ENCODE measurements at regions not wholly inside any gene's neighbourhood (a gene's known extent, or its start where the extent isn't known, plus 50 kb on each side); places are given as distances from the start of the nearest gene placed in this dataset.

GRCh38 chr10:9877978-9878377 is 1139.7 kb upstream of the CELF2 start:
- ATAC-seq (ENCODE audit: low read depth) (no peak), DNase-seq (ENCODE audit: low spot score) (no peak)
- Histone ChIP-seq H3K27me3 (ENCODE audit: insufficient read depth, poor library complexity, severe bottlenecking) (no peaks in the 10 kb centered on the region), H3K36me3 (ENCODE audit: low read depth) (no peaks in the 10 kb centered on the region), H3K4me1 (ENCODE audit: insufficient read depth, poor library complexity, severe bottlenecking) (no peaks in the 10 kb centered on the region), H3K27ac (ENCODE audit: poor library complexity, severe bottlenecking) (no peak overlapping the region), H3K9me3 (ENCODE audit: severe bottlenecking) (peaks cover under 1% of the 10 kb centered on the region), H3K4me3 (ENCODE audit: severe bottlenecking) (no peak overlapping the region)
- TF ChIP-seq CTCF (IDR thresholded peaks at IDR 0.05; ENCODE audit: poor library complexity, severe bottlenecking): no peak

DNA sequence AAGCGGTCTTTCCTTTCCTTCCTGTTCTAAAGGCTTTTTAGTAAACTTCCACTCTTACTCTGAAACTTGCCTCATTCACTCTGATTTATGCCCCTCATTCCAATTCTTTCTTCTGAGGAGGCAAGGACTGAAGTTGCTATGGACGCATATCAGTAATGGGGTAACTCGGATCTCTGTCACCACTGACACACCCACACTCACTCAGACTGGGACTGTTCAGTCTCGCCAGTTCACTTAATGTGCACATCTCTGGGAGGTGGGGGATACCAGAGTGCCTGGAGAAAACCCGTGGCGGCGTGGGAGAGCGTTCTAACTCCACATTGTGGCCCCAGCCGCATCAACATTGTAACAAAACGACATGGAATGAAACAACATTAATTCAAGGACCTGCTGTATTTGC is 1139.3 kb upstream of the CELF2 start:
- H3K27me3 ChIP-seq (ENCODE audit: insufficient read depth, poor library complexity, severe bottlenecking): no peaks in the 10 kb centered on the region

GRCh38 chr10:9885761-9886160 is 1131.9 kb upstream of the CELF2 start:
- Histone ChIP-seq H3K4me3 (ENCODE audit: severe bottlenecking) (no peak overlapping the region), H3K27me3 (ENCODE audit: insufficient read depth, poor library complexity, severe bottlenecking) (no peaks in the 10 kb centered on the region), H3K27ac (ENCODE audit: poor library complexity, severe bottlenecking) (no peak overlapping the region), H3K9me3 (ENCODE audit: severe bottlenecking) (peaks cover 3% of the 10 kb centered on the region), H3K4me1 (ENCODE audit: insufficient read depth, poor library complexity, severe bottlenecking) (no peaks in the 10 kb centered on the region), H3K36me3 (ENCODE audit: low read depth) (no peaks in the 10 kb centered on the region)
- ATAC-seq (ENCODE audit: low read depth) (no peak), DNase-seq (ENCODE audit: low spot score) (no peak)
- no peak for TF ChIP-seq CTCF (IDR thresholded peaks at IDR 0.05; ENCODE audit: poor library complexity, severe bottlenecking)

More for the DNA sequence above, 1139.3 kb upstream of the CELF2 start:
- no peak for DNase-seq (ENCODE audit: low spot score)
- TF ChIP-seq CTCF (IDR thresholded peaks at IDR 0.05; ENCODE audit: poor library complexity, severe bottlenecking): no peak
- H3K4me3 ChIP-seq (ENCODE audit: severe bottlenecking): no peak overlapping the region
- peaks cover 3% of the 10 kb centered on the region for H3K9me3 ChIP-seq (ENCODE audit: severe bottlenecking)
- H3K4me1 ChIP-seq (ENCODE audit: insufficient read depth, poor library complexity, severe bottlenecking): no peaks in the 10 kb centered on the region
- no peak for ATAC-seq (ENCODE audit: low read depth)
- no peaks in the 10 kb centered on the region for H3K36me3 ChIP-seq (ENCODE audit: low read depth)
- H3K27ac ChIP-seq (ENCODE audit: poor library complexity, severe bottlenecking): no peak overlapping the region

DNA sequence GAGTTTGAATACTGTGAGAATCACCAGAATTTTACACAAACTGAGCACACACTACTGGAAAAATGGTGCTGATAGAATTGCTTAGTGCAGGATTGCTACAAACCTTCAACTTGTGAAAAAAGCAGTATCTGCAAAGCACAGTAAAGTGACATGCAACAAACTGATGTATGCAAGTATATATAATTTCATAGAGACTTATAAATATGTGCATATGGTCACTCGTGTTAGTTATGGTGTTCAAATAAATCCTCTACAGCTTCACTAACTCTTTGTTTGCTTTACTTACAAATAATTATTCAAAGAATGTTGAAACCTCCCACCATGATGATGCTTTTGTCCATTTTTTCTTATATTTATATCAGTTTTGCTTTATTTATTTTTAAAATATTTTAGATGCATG is 1130.9 kb upstream of the CELF2 start:
- no peaks in the 10 kb centered on the region for H3K4me1 ChIP-seq (ENCODE audit: insufficient read depth, poor library complexity, severe bottlenecking)
- DNase-seq (ENCODE audit: low spot score) (no peak), ATAC-seq (ENCODE audit: low read depth) (no peak)
- H3K27ac ChIP-seq (ENCODE audit: poor library complexity, severe bottlenecking): no peak overlapping the region
- H3K9me3 ChIP-seq (ENCODE audit: severe bottlenecking): peaks cover 3% of the 10 kb centered on the region
- TF ChIP-seq CTCF (IDR thresholded peaks at IDR 0.05; ENCODE audit: poor library complexity, severe bottlenecking): no peak
- H3K4me3 ChIP-seq (ENCODE audit: severe bottlenecking): no peak overlapping the region
- no peaks in the 10 kb centered on the region for H3K36me3 ChIP-seq (ENCODE audit: low read depth)
- H3K27me3 ChIP-seq (ENCODE audit: insufficient read depth, poor library complexity, severe bottlenecking): no peaks in the 10 kb centered on the region

DNA sequence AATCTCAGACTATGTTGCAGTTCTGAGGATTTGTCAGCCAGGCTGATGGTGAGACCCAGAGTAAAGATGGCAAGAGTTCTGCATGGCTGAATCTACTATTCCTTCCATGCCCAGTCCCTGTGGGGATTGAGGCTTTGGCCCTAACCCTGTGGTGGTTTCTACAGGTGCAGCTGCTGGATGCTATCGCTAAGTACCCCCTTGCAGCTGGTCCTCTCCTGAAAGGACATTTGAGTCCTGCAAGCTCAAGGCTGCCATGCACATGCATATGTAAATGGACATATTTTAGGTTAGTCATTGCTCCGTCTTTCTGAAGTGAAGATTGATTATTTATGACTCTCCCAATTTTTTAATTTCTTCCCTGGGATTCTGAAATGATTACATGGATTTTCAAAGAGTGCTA is 1122.2 kb upstream of the CELF2 start:
- Histone ChIP-seq H3K4me1 (ENCODE audit: insufficient read depth, poor library complexity, severe bottlenecking) (no peaks in the 10 kb centered on the region), H3K27me3 (ENCODE audit: insufficient read depth, poor library complexity, severe bottlenecking) (no peaks in the 10 kb centered on the region), H3K4me3 (ENCODE audit: severe bottlenecking) (no peak overlapping the region), H3K36me3 (ENCODE audit: low read depth) (no peaks in the 10 kb centered on the region), H3K27ac (ENCODE audit: poor library complexity, severe bottlenecking) (no peak overlapping the region), H3K9me3 (ENCODE audit: severe bottlenecking) (no peaks in the 10 kb centered on the region)
- DNase-seq (ENCODE audit: low spot score) (no peak), ATAC-seq (ENCODE audit: low read depth) (no peak)
- TF ChIP-seq CTCF (IDR thresholded peaks at IDR 0.05; ENCODE audit: poor library complexity, severe bottlenecking): no peak

Data from RWPE2 (cell line).